Heart left ventricle (tissue), 13 donors: ENCODE measurements at regions not wholly inside any gene's neighbourhood (a gene's known extent, or its start where the extent isn't known, plus 50 kb on each side); places are given as distances from the start of the nearest gene placed in this dataset.

Experiments used
- POLR2A ChIP-seq, 2 donors: fragments of 450-650 bp; IDR thresholded peaks; one replicate each; pipeline ENCODE4 v1.6.1; 2017; ENCODE audit warnings: antibody characterized with exemption in 2 of 2, mild to moderate bottlenecking in 2 of 2, moderate library complexity in 2 of 2
- TF ChIP-seq, protein P1 (sequence below), 12 donors: fragments of 200-600 bp; sonication (generic) in 4 of 12; IDR thresholded peaks; one replicate each; pipeline versions ENCODE4 v1.5.0 to v1.8.0; 2018 to 2022; ENCODE audit warnings: antibody characterized with exemption in 12 of 12, mild to moderate bottlenecking in 5 of 12
- donor health status: ischemic (EF 13 %, LVEDD 7.1; RV severe dilation, severe dysfunction).
- donor health status: DM: no; HTN: yes; CAD: no.
- donor health status: DM: no; HTN: no; CAD: no.
- donor health status: ischemic (EF 25% LVEDD 6.9; RV normal size, moderate dysfunction).
- donor health status: ischemic (EF 25% LVEDD 5.7; RV mildly dilated, moderate dysfunction).
- donor health status: ischemic (EF 35%, LVEDD 5.7; RV mildly dilated, moderate dysfunction).
- donor health status: nonischemic (EF 11% LVEDD 7.7; RV severe dilation, severe dysfunction).
- donor health status: DM: yes; HTN: yes; CAD: no.
- donor health status: PGD.
- donor health status: ischemic (EF 29% LVEDD 5.4; RV normal size, mild dysfunction).
- donor health status: nonischemic (EF 23%, LVEDD 6.1; RV moderate dilation, normal function).

DNA sequence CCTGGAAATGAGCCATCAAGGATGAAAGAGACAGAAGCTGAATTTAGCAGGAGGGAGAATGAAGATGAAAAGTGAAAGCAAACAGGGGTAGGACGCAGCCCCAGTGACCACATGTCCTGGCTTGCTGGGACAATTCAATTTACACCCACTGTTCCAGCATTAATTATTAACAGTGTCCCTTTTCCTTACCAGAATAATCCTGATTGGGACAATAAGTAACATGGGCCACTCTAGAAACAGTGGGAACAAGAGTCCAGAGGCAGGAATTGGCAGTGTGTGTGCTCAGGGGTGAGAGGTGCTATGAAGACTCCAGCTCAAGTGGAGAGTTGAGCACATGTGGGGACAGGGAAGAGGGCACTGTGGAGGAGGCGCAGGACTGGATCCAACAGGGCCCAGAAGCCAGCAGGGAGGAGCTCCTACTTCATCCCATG lies 147.1 kb downstream of the C5orf15 start:
- TF ChIP-seq, protein P1, sequence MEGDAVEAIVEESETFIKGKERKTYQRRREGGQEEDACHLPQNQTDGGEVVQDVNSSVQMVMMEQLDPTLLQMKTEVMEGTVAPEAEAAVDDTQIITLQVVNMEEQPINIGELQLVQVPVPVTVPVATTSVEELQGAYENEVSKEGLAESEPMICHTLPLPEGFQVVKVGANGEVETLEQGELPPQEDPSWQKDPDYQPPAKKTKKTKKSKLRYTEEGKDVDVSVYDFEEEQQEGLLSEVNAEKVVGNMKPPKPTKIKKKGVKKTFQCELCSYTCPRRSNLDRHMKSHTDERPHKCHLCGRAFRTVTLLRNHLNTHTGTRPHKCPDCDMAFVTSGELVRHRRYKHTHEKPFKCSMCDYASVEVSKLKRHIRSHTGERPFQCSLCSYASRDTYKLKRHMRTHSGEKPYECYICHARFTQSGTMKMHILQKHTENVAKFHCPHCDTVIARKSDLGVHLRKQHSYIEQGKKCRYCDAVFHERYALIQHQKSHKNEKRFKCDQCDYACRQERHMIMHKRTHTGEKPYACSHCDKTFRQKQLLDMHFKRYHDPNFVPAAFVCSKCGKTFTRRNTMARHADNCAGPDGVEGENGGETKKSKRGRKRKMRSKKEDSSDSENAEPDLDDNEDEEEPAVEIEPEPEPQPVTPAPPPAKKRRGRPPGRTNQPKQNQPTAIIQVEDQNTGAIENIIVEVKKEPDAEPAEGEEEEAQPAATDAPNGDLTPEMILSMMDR (IDR thresholded peaks at IDR 0.05), result no peak
- TF ChIP-seq POLR2A (IDR thresholded peaks at IDR 0.05), result no peak
